ENCODE measurements at regions not wholly inside any gene's neighbourhood (a gene's known extent, or its start where the extent isn't known, plus 50 kb on each side); places are given as distances from the start of the nearest gene placed in this dataset.

DNA sequence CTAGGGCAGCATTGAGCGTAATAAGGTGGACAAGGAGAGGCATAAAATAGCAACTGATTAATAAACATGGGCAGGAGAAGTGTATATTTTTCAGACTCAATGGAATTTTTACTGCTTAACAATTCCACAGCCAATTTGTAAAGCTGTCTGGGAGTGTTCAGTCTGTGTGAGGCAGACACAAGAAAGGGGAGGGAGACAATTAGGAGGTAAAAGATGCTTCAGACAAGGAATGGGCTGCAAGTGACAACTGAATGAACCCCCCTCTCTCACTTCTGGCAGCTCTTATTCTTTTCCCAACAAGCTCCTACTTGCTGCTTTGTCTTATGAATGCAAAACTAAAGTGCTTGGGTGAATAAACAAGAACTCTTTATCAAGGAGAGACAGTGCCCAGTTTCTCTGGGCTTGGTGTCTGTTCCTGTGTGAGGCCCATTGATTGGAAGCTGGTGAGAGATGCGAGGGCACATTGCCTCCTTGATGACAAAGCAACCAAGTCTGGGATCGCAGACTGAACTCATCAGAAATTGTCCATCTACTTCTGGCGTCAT, 575.3 kb downstream of the RNF144B start:
- H3K4me1 ChIP-seq (ENCODE audit: control insufficient read depth, insufficient read depth, low read length, poor library complexity, severe bottlenecking): no peaks in the 10 kb centered on the region
- no peak for DNase-seq
- no peak overlapping the region for H3K27ac ChIP-seq (ENCODE audit: insufficient read depth, low read length, poor library complexity, severe bottlenecking)
- no peaks in the 10 kb centered on the region for H3K36me3 ChIP-seq (ENCODE audit: control insufficient read depth, insufficient read depth, low read length)
- no peak overlapping the region for H3K4me3 ChIP-seq (ENCODE audit: insufficient read depth, low read depth, low read length, poor library complexity, severe bottlenecking)
- H3K27me3 ChIP-seq (replicated peaks; ENCODE audit: control insufficient read depth, insufficient read depth, low read length, poor library complexity, severe bottlenecking): no peaks in the 10 kb centered on the region
- no peaks in the 10 kb centered on the region for H3K9me3 ChIP-seq (ENCODE audit: control insufficient read depth, low read length)

GRCh38 chr6:18963439-18963838, 576.3 kb downstream of the RNF144B start:
- DNase-seq: no peak
- H3K36me3 ChIP-seq (ENCODE audit: control insufficient read depth, insufficient read depth, low read length): no peaks in the 10 kb centered on the region
- no peaks in the 10 kb centered on the region for H3K9me3 ChIP-seq (ENCODE audit: control insufficient read depth, low read length)
- H3K4me3 ChIP-seq (ENCODE audit: insufficient read depth, low read depth, low read length, poor library complexity, severe bottlenecking): no peak overlapping the region
- H3K27me3 ChIP-seq (replicated peaks; ENCODE audit: control insufficient read depth, insufficient read depth, low read length, poor library complexity, severe bottlenecking): no peaks in the 10 kb centered on the region
- no peak overlapping the region for H3K27ac ChIP-seq (ENCODE audit: insufficient read depth, low read length, poor library complexity, severe bottlenecking)
- no peaks in the 10 kb centered on the region for H3K4me1 ChIP-seq (ENCODE audit: control insufficient read depth, insufficient read depth, low read length, poor library complexity, severe bottlenecking)

- Histone ChIP-seq H3K4me1 (ENCODE audit: control insufficient read depth, insufficient read depth, low read length, poor library complexity, severe bottlenecking) (no peaks in the 10 kb centered on the region), H3K9me3 (ENCODE audit: control insufficient read depth, low read length) (no peaks in the 10 kb centered on the region), H3K27me3 (replicated peaks; ENCODE audit: control insufficient read depth, insufficient read depth, low read length, poor library complexity, severe bottlenecking) (no peaks in the 10 kb centered on the region), H3K27ac (ENCODE audit: insufficient read depth, low read length, poor library complexity, severe bottlenecking) (no peak overlapping the region), H3K36me3 (ENCODE audit: control insufficient read depth, insufficient read depth, low read length) (no peaks in the 10 kb centered on the region), H3K4me3 (ENCODE audit: insufficient read depth, low read depth, low read length, poor library complexity, severe bottlenecking) (no peak overlapping the region)
- no peak for DNase-seq
These were observed 586.1 kb downstream of the RNF144B start for GRCh38 chr6:18973251-18973650.

DNA sequence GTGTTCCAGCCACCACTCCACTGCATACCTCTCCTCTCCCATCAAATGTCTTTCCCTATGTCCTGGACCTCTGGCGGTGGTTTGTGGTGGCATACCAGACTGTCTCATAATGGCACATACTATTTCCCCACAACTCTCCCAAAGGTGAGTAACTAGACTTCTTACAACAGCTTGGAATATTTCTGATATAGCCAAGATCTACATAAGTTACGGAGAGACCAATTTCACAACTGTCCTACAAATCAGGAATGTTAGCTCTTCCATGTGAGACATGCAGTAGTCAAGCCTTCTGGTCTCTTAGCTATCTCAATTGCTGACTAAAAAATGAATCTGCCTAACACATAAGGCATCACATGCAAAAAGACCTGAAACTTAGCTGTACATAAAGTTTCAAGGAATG, 588.9 kb downstream of the RNF144B start:
- no peak for DNase-seq
- Histone ChIP-seq H3K36me3 (ENCODE audit: control insufficient read depth, insufficient read depth, low read length) (no peaks in the 10 kb centered on the region), H3K4me1 (ENCODE audit: control insufficient read depth, insufficient read depth, low read length, poor library complexity, severe bottlenecking) (no peaks in the 10 kb centered on the region), H3K4me3 (ENCODE audit: insufficient read depth, low read depth, low read length, poor library complexity, severe bottlenecking) (no peak overlapping the region), H3K27me3 (replicated peaks; ENCODE audit: control insufficient read depth, insufficient read depth, low read length, poor library complexity, severe bottlenecking) (no peaks in the 10 kb centered on the region), H3K27ac (ENCODE audit: insufficient read depth, low read length, poor library complexity, severe bottlenecking) (no peak overlapping the region), H3K9me3 (ENCODE audit: control insufficient read depth, low read length) (no peaks in the 10 kb centered on the region)

- H3K36me3 ChIP-seq (ENCODE audit: control insufficient read depth, insufficient read depth, low read length): no peaks in the 10 kb centered on the region
- no peaks in the 10 kb centered on the region for H3K9me3 ChIP-seq (ENCODE audit: control insufficient read depth, low read length)
- no peak for DNase-seq
- no peaks in the 10 kb centered on the region for H3K27me3 ChIP-seq (replicated peaks; ENCODE audit: control insufficient read depth, insufficient read depth, low read length, poor library complexity, severe bottlenecking)
- H3K27ac ChIP-seq (ENCODE audit: insufficient read depth, low read length, poor library complexity, severe bottlenecking): no peak overlapping the region
- no peaks in the 10 kb centered on the region for H3K4me1 ChIP-seq (ENCODE audit: control insufficient read depth, insufficient read depth, low read length, poor library complexity, severe bottlenecking)
- H3K4me3 ChIP-seq (ENCODE audit: insufficient read depth, low read depth, low read length, poor library complexity, severe bottlenecking): no peak overlapping the region
These were observed 589.8 kb downstream of the RNF144B start for GRCh38 chr6:18976966-18977365.

DNA sequence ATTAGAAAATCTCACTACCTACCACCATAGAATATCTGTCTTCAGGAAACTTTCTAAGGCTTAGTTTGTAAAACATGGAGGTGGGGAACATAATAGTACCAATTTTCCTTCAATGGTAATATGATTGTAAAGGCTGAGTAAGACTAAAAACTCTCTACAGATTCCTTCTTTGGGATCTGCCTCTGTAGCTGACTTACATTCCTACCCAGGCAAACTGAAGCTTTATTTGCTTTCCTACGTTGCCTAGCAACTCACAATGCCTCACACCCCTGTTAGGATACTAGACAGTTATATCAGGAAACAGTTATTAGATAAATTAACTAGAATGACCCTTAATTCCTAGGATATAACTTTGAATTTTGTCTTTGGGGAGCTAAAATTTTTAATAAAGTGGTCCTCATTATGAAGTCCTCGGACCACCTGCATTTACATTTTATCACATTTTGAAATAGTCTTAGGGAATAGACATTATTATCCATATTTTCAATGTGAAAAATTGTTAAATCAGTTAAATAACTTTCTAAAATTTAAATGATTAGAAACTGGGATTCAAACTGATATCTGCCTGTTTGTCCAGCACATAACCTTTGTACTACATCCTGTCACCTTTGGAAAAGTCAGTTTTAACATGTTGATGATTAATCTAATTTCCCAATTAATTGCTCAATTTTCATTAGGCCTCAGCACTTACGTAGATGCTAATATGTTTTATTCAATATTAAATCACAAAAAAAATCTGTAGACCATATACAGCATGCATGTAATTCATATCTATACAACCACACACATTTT, 591.4 kb downstream of the RNF144B start:
- DNase-seq: no peak
- H3K27ac ChIP-seq (ENCODE audit: insufficient read depth, low read length, poor library complexity, severe bottlenecking): no peak overlapping the region
- H3K9me3 ChIP-seq (ENCODE audit: control insufficient read depth, low read length): no peaks in the 10 kb centered on the region
- no peaks in the 10 kb centered on the region for H3K4me1 ChIP-seq (ENCODE audit: control insufficient read depth, insufficient read depth, low read length, poor library complexity, severe bottlenecking)
- no peak overlapping the region for H3K4me3 ChIP-seq (ENCODE audit: insufficient read depth, low read depth, low read length, poor library complexity, severe bottlenecking)
- no peaks in the 10 kb centered on the region for H3K36me3 ChIP-seq (ENCODE audit: control insufficient read depth, insufficient read depth, low read length)
- H3K27me3 ChIP-seq (replicated peaks; ENCODE audit: control insufficient read depth, insufficient read depth, low read length, poor library complexity, severe bottlenecking): no peaks in the 10 kb centered on the region

DNA sequence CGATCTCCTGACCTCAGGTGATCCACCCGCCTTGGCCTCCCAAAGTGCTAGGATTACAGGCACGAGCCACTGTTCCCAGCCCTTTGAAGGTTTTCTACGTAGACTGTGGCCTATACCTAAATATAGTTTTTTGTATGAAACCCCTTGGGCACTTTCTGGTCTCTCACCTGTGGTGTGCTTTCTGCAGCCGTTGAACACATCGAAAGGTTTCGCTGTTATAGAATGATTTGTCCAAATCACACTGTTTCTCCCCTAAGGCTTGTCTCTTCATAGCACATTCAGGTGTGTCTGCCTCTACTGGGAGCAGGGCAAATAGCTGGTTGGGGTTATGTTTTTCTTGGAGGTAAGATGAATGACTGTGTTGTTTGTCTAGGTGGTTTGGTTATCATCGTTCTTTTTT, 597.9 kb downstream of the RNF144B start:
- Histone ChIP-seq H3K4me1 (ENCODE audit: control insufficient read depth, insufficient read depth, low read length, poor library complexity, severe bottlenecking) (no peaks in the 10 kb centered on the region), H3K27me3 (replicated peaks; ENCODE audit: control insufficient read depth, insufficient read depth, low read length, poor library complexity, severe bottlenecking) (no peaks in the 10 kb centered on the region), H3K36me3 (ENCODE audit: control insufficient read depth, insufficient read depth, low read length) (no peaks in the 10 kb centered on the region), H3K4me3 (ENCODE audit: insufficient read depth, low read depth, low read length, poor library complexity, severe bottlenecking) (no peak overlapping the region), H3K9me3 (ENCODE audit: control insufficient read depth, low read length) (no peaks in the 10 kb centered on the region), H3K27ac (ENCODE audit: insufficient read depth, low read length, poor library complexity, severe bottlenecking) (no peak overlapping the region)
- DNase-seq: no peak

GRCh38 chr6:18985996-18986395, 598.8 kb downstream of the RNF144B start:
- Histone ChIP-seq H3K9me3 (ENCODE audit: control insufficient read depth, low read length) (no peaks in the 10 kb centered on the region), H3K36me3 (ENCODE audit: control insufficient read depth, insufficient read depth, low read length) (no peaks in the 10 kb centered on the region), H3K4me1 (ENCODE audit: control insufficient read depth, insufficient read depth, low read length, poor library complexity, severe bottlenecking) (no peaks in the 10 kb centered on the region), H3K27ac (ENCODE audit: insufficient read depth, low read length, poor library complexity, severe bottlenecking) (no peak overlapping the region), H3K4me3 (ENCODE audit: insufficient read depth, low read depth, low read length, poor library complexity, severe bottlenecking) (no peak overlapping the region), H3K27me3 (replicated peaks; ENCODE audit: control insufficient read depth, insufficient read depth, low read length, poor library complexity, severe bottlenecking) (no peaks in the 10 kb centered on the region)
- DNase-seq: no peak

DNA sequence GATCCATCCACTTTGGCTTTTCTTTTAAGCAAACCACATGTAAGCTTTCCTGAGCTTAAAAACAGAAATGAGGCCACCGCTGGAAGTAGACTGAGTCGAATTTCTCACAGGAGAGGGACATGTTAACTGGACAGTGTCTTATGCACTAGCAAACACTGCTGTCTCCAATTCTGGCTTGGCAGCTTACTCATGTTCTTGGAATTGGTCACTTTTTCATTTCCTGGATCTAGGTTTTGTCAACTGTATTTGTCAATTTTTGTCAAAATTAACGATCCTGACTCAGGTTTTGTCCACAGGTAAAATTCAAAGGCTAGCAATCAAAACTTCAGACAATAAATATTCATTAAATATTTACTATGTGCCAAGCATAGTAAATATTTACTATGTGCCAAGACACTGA, 601.5 kb downstream of the RNF144B start:
- Histone ChIP-seq H3K27ac (ENCODE audit: insufficient read depth, low read length, poor library complexity, severe bottlenecking) (no peak overlapping the region), H3K27me3 (replicated peaks; ENCODE audit: control insufficient read depth, insufficient read depth, low read length, poor library complexity, severe bottlenecking) (no peaks in the 10 kb centered on the region), H3K36me3 (ENCODE audit: control insufficient read depth, insufficient read depth, low read length) (no peaks in the 10 kb centered on the region), H3K4me1 (ENCODE audit: control insufficient read depth, insufficient read depth, low read length, poor library complexity, severe bottlenecking) (no peaks in the 10 kb centered on the region), H3K4me3 (ENCODE audit: insufficient read depth, low read depth, low read length, poor library complexity, severe bottlenecking) (no peak overlapping the region), H3K9me3 (ENCODE audit: control insufficient read depth, low read length) (no peaks in the 10 kb centered on the region)
- DNase-seq: no peak

- no peaks in the 10 kb centered on the region for H3K9me3 ChIP-seq (ENCODE audit: control insufficient read depth, low read length)
- no peaks in the 10 kb centered on the region for H3K27me3 ChIP-seq (replicated peaks; ENCODE audit: control insufficient read depth, insufficient read depth, low read length, poor library complexity, severe bottlenecking)
- H3K36me3 ChIP-seq (ENCODE audit: control insufficient read depth, insufficient read depth, low read length): no peaks in the 10 kb centered on the region
- DNase-seq: no peak
- no peak overlapping the region for H3K27ac ChIP-seq (ENCODE audit: insufficient read depth, low read length, poor library complexity, severe bottlenecking)
- no peaks in the 10 kb centered on the region for H3K4me1 ChIP-seq (ENCODE audit: control insufficient read depth, insufficient read depth, low read length, poor library complexity, severe bottlenecking)
- no peak overlapping the region for H3K4me3 ChIP-seq (ENCODE audit: insufficient read depth, low read depth, low read length, poor library complexity, severe bottlenecking)
These were observed 603.2 kb downstream of the RNF144B start for GRCh38 chr6:18990059-18990978.
